Islet precursor cell (in vitro differentiated cells): ENCODE measurements at regions not wholly inside any gene's neighbourhood (a gene's known extent, or its start where the extent isn't known, plus 50 kb on each side); places are given as distances from the start of the nearest gene placed in this dataset.
"Not testable (repeated sequence)": the region's sequence is repeated elsewhere in the genome, so short reads cannot be mapped to it uniquely, and the experiment has no call there.

Source experiments
- DNase-seq: peaks from one replicate; pipeline ENCODE4 v3.0.0-alpha.2; 2018

DNA sequence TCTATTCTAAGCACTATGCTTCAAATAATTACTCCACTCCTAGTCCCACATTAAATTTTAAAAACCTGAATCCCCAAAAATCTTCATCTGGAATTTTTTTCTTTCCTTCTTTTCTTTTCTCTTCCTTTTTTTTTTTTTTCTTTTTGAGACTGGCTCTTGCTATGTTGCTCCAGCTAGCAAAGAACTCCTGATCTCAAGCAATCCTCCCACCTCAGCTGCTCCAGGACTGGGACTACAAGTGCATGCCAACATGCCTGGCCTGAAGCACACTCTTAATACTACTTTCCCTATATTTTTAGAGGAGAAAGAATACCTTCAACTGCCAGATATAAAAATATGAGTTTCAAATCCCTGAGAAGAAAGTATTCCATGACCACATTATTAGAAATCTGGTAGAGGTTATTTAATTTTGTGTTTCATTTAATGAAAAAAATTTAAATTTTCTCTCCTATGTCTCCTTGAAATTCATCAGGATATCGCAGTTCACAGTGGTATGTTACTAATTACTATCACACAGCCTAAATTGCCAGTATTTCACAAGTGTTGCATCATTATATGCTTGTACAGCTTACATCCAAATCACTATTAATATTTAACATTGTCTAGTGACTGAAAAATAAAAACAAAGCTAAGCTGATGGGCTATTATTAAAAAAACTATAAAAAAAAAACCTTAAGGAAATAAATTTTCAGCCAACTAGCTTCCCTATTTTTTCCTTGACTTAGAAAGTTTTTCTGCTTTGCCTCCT lies 227.8 kb downstream of the NAF1 start:
- no peak for DNase-seq

DNA sequence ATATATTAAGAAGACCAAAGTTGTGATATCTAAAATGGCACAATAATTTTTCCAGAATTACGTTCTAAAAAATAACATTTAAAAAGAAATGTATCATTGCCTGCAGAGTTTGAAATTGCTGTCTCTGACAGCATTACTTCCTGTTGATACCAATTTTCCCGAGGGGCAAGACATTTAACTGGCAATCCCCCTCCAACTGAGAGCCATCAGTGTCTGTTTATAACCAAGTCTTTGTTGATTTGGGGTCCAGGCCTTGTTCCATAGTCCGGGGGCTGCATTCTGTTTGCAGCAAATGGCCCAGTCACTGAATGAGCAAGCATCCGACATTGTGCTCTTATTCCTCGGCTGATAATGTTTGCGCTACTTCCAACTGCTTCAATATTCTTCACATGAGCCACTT lies 231.5 kb downstream of the NAF1 start:
- no peak for DNase-seq

DNA sequence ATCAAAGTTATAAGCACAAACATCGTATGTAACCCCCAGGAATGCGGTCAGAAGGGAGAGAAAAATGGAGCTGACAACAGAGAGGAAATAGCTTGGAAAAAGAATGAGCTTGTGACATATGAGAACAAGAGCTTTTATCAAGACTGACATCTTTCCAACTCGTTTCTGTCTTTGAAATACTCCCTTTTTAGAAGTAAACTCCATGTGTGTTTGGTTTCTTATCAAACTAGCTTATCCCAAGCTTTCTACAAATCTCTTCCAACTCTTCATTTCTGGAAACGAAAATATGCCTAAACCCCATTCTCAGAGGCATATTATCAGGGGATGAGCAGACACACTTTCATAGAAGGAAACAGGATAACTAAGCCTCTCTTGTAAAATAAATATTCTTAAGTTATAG lies 235.4 kb downstream of the NAF1 start:
- DNase-seq: no peak

DNA sequence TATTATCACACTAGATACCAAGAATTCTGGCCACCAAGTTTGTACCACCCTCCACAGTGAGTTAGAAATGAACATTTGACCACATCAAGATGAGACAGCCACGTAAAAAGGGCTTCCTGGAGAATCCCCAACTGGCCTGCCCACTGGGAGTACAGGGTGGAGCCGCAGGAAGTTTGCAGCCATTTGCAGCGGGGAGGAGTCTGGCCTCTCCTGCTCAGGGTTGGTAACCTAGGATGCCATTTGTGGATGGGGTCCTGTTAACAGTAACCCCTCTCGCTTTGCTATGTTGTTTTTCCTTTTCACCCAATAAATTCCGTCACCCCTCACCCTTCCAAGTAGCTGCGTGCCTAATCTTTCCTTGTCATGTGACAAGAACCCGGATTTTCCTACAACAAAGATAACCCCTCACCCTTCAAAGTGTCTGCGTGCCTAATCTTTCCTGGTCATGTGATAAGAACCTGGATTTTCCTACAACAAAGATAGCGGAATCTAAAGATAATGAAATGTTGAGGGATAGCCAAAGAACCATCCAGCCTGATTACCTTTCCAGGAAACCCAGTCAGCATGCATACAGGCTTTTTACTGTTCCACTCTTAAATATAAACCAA lies 245.4 kb downstream of the NAF1 start:
- peak; percentile 66 for DNase-seq

DNA sequence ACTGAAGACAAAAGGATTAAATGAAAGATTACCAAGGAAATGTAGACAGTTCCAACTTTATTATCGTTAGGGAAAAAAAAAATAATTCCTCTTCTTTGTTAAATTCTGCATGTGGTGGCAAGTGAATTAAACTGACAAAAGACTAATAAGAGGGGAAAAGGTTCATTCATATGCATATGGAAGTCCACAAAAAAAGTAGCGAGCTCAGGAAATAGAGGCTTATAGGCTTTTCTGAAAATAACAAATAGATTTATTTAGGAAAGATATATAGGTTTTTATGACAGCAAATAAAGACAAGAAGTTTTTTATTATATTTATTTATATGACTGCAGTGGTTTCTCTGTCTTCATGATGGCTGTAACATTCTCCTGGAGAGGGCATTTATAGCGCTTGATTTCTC lies 246.0 kb downstream of the NAF1 start:
- no peak for DNase-seq

DNA sequence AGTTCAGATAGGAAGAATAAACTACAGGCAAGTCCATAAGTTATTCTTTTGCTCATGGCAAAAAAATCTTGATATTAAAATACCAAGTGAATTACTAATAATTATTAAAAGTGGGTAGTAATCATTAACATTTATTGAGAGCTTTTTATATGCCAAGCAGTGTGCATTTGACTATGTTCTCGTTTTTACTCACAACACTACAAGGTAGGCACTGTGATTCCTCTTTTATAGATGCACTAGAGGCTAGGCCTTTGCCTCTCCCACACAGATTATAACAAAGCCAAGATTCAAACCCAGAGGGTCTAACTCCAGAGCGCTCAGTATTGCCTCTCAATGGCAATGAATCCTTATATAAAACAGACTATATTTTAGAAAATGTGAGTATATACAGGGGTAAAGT lies 254.2 kb downstream of the NAF1 start:
- DNase-seq: no peak

DNA sequence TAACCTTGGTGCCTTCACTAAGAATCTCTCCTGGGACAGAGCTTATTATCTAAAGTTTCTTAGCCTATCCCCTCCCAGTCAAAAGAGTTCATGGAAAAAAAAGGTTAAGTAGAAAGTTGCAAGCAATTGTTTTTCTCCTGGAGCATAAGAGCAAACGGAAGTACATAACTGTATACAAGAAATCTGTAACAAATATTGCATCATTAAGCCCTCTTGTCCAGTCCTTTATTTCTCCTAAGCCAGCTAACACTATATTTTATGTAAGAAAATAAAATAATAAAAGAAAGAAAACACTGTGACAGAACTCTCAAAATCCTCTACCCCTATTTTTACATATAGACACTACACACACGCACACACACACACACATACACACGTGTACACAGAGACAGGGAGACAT lies 255.3 kb downstream of the NAF1 start:
- no peak for DNase-seq

DNA sequence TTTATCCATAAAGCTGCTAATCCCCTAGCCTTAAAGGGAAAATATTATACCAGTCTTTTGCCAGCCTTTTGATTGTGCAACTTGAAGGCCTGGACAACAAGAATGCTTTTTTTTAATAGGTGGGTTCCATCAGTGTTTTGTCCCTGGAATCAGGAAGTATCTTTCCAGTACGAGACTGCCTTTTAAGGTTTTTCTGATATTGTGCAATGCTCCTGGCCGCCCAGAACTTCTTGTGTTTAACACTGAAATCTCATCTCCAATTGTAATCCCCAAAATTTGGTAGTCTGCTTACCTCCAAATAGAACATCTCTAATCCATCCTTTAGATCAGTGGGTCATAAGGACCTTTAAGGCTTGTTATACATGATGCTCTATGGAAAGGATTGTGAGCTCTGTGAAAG lies 256.7 kb downstream of the NAF1 start:
- no peak for DNase-seq

DNA sequence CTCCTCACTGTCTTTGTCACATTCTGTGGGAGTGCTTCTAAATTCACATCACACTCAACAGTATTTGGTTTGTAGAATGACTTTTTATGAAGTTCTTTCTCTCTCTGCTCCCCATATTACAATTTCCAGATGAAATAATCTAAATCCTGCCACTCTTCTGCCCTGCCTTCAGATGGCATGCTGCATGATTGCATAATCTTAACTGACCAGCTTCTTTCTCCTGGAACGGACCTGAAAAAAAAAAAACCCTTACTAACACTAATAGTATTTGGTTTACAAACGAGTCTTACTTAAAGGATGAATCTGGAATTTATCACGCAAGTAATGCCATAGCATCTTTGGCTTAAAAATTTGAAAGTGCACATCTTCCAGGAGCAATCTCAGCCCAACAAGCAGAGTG lies 272.3 kb downstream of the NAF1 start:
- no peak for DNase-seq

DNA sequence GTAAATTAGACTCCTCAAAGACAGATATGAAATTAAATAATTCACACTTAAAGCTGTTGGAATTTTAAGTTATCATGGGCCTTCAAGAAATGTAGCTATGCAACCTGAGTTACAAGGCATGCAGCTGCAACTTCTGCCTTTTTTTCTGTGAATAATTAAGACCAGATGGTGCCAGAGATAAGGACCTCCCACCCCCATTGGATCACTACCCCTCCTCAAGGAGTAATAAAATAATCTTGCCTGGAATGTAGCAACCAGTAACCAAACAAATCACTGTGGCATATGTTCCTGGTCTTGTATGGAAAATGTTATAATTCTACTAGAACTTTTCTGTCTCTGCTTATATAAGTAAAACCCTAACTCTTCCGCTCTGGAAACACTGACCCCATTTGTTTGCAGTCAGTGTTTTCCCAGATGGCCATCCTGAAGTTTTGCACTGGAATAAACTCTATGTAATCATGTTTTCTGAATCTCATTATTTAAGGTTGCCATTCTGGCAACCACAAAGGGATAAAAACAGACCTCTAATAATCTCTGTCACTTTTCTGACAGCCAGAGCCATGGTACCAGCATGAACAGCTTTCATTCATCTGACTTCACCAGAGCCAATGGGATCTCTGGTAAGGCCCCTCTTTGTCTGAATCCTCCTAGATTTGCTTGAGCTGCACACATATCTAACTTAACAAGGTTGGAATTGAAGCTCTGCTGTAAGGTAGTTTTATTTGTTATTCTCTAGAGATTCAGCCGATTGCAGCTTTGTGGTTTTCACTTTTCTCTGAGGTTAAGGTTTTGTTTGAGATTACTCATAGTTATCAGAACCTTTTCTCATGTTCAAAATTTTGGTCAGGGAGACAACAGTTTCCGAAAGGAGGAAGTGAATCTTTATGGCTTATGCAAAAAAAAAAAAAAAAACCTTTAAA lies 274.6 kb downstream of the NAF1 start:
- no peak for DNase-seq

DNA sequence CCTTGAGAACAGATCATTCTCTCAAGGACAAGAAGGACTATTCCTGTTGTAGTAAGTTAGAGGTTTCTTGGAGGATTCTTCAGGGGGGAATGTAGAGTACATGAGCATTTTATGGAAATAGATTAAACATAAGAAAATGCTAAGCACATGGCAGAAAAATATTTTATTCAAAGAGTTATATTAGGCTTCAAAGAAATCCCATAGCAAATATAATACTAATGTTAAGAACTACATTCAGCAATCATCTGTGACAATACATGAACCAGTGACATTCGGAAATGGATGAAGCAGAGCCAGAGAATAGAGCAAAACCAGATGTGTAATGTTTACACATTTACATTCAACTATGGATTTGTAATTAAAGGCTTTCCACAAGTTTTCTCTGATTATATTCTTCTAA lies 288.6 kb downstream of the NAF1 start:
- no peak for DNase-seq

DNA sequence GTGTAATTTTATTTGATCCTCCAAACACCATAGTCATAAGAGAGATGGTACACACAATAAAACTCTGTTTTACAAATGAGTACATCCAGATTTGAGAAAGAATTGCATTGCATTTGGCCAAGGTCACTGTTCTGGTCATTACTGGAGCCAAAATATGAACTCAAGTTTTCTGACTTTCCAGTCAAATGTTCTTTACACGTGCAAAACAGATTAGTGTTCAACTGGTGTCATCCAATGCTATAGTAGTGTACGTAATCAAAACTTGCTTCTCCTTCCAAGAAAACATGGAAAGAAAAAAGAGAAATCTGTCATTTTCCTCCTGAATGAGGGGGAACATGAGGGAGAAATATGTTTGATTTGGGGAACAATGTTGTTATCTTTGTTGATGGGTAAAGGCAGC lies 291.9 kb downstream of the NAF1 start:
- DNase-seq: no peak

DNA sequence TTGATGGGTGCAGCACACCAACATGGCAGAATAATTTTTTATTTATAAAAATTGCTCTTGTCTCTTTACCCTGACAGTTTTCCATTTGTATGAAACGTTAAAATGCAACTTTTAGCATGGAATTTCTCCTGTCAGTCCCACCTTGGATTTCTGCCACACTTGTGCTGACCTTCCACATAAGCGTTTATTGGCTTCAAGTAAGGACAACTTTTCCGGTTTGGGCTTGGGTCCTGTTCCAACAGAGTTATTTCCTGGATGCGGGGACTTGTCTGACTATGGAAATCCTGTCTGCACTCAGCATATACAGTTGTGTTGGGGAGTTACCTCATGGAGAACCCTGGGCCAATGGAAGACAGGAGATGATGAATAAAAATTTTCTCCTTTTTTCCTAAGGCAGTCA lies 294.7 kb downstream of the NAF1 start:
- DNase-seq: no peak

DNA sequence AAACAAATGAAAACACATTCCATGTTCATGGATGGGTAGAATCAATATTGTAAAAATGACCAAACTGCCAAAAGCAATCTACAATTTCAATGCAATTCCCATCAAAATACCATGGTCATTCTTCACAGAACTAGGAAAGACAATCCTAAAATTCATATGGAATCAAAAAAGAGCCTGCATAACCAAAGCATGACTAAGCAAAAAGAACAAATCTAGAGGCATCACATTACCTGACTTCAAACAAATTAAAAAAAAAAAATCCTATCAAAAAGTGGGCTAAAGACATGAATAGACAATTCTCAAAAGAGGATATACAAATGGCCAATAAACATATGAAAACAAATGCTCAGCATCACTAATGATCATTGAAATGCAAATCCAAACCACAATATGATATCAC lies 297.5 kb downstream of the NAF1 start:
- DNase-seq: no peak

DNA sequence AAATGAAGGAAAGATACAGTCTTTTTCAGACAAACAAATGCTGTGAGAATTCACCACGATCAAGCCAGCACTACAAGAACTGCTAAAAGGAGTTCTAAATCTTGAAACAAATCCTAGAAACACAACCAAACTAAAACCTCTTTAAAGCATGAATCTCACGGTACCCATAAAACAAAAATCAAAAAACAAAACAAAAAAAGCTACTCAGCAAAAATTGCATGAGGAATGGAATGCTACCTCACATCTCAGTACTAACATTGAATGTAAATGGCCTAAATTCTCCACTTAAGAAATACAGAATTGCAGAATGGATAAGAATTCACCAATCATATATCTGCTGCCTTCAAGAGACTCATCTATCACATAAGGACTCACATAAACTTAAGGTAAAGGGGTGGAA lies 300.1 kb downstream of the NAF1 start:
- DNase-seq: no peak

DNA sequence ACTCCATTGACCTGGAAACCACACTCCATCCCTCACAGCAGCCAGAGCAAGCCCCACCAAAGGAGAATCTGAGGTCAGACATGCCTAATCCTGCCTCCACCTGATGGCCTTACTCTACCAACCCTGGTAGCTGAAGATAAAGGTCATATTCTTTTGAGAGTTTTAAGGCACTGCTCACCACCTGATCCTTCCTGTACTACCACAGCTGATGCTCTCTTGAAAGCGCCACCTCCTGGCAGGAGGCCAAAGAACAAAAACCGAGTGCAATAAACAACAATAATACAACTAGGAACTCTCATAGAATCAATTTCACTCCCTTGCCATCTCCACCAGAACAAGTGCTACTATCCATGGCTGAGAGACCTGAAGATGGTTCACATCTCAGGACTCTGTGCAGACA lies 301.6 kb downstream of the NAF1 start:
- DNase-seq: no peak

DNA sequence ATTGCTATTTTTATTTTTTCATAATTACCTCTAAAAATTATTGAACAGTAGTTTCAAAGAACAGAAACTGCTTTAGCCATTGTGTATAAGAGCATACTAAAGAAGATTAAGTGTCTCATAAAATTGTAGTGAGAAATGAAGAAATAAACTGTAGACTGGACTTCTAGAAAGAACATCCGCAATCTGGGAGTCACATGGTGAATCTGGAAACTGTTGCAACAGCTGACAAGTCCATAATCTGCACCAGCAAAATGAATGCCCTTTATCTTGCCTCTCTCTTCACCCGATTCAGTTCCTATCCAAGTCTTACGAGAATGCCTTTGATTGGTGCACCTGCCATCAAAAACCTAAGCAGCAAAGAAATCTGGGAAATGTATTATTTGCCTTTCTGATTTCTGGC lies 312.9 kb downstream of the NAF1 start:
- no peak for DNase-seq

DNA sequence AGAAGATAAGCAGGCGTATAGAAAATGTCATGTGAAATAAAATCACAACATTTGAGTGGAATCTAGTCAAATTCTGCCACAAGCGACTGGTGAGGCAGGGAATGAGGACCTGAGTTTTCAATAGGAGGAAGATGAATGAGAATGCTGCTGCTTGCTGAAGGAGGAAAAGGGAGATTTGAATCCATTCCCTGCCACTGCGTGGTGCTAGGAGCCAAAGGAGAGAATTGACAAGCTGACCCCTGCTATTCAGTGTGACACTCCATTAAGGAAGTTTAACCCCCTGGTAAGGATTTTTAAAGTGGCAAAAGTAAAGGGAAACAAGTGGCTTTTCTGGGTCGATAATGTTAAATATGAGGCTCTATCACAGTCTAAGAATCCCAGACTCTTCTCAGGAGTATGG lies 314.0 kb downstream of the NAF1 start:
- DNase-seq: no peak

DNA sequence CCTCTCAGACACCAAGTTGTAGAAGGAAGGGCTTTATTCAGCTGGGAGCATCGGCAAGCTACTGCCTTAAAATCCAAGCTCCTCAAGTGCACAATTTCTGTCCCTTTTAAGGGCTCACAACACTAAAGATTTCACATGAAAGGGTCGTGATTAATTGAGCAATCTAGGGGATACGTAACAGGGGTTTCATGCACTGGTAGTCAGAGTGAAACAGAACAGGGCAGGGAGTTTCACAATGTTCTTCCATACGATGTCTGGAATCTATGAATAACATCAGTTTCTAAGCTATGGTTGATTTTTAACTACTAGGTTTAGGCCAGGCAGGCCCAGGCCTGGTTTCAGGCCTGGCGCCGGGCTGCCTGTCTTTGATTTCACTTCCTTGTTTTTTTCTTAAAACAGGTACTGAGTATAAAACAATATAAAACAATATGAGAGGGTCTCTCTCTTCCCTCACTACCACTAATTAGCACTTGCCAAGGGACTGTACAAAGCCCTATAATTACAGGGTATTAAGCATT lies 315.4 kb downstream of the NAF1 start:
- DNase-seq: not testable (repeated sequence)

DNA sequence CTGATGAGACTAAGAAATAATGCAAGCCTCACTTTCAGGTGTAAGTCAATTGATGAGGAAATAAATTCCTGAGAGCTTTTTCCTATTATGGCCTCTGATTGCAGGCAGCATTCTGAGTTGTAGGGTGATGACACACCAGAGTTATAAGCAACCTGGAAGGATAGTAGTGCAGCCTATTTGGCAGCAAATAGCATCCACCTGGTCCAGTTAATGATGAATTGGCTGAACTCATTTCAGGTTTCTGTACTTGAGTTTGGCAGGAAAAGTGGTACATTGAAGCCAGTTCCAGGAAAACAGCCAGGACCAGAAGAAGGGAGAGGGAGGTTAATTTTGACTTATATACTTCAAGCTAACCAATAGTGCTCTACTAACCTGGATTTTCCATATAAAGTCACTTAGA lies 316.8 kb downstream of the NAF1 start:
- DNase-seq: no peak

DNA sequence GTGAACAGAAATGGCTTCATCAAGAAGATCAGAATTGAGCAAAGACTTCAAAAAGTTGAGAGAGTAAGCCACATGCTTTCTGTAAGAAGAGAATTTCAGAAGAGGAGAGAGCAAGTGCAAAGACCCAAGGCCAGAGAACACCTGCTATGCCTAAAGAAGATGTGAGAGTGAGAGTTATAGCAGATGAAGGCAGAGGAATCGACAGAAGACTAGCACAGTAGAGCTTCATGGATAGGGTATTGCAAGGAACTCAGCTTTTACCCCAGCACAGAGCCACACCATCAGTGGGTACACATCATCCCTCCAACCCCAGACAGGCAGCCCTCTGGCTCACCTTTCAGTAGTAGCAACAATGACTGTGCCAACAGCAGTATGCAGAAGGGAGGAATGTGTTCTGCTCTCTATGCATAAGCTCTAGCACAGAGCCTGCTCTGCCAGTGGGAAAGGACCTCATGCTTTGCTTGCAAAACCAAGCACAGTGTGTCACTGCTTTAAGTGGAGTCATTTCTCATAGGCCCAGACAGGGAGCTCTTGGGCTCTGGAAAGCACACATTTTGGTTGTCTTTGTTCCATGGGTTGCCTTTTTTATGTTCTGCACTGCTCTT lies 318.6 kb downstream of the NAF1 start:
- DNase-seq: no peak

DNA sequence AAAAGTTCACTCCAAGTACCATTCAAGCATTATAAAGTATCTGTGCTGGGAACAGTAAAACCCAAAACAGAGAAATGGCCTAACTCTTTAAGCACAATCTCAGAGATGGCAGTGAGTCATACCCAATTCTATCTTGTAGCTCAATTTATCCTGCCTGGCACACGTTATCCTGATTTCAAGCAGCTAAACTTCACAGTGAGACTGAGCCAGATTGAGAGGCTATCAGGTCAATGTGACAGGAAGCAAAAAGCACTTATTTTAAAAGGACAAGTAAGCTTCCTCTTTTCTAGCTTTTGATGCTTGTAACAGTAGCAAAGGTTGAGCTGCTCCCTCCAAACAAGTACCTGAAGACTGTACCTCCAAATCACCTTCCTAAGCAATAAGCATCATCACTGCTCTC lies 324.9 kb downstream of the NAF1 start:
- no peak for DNase-seq

DNA sequence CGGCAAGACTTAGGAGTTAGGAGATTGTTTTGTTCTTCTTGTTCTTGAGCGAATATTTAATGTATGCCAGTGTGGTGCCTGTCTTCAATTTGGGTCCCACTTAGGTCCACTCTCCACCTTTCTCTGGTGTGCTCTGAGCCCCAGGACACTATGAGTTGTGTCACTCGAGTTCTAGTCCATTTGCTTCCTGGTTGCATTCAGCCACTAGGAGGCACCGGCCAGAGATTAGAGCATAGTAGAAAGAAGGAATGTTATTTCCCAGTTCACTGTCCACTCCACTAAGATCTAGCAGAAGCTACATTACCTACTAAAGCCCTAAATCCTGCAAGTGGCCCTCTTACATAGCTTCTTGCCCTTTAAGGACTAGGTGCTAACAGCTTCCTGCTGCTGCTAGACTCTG lies 326.9 kb downstream of the NAF1 start:
- no peak for DNase-seq
